IMR-90 (cell line): ENCODE measurements at regions not wholly inside any gene's neighbourhood (a gene's known extent, or its start where the extent isn't known, plus 50 kb on each side); places are given as distances from the start of the nearest gene placed in this dataset.

Experiments
- ATAC-seq: fragments of 200-7000 bp; cut with Tn5 transposase; 2 replicates; pipeline ENCODE4 v1.9.1; 2020; ENCODE audit warnings: low read depth, mild to moderate bottlenecking, moderate library complexity
- BruUV-seq: library from RNA; stranded (reverse); fragments of 400-500 nt; replicated peaks from 2 replicates; lab custom pipeline; 2021; lab: Mats Ljungman, UMichigan
- CTCF ChIA-PET: fragments of 300-600 bp; formaldehyde crosslinking; extraction: SDS; loops from one replicate; lab custom pipeline; 2021; ENCODE audit warnings: antibody characterized with exemption; lab: Yijun Ruan, JAX
- POLR2A ChIA-PET: fragments of 300-600 bp; sonication (Branson Sonifier 250); formaldehyde crosslinking; loops from one replicate; lab custom pipeline; 2022; ENCODE audit warnings: antibody characterized with exemption; ENCODE audit not compliant: unreplicated experiment; lab: Charles Lee
- DNase-seq: peaks from one replicate; pipeline ENCODE4 v3.0.0; 2013
- H2AFZ ChIP-seq: replicated peaks from 2 replicates; pipeline ENCODE3; 2013; ENCODE audit warnings: low read length, mild to moderate bottlenecking; ENCODE audit not compliant: poor library complexity
- H2AK5ac ChIP-seq: 2 replicates; pipeline ENCODE4 v1.6.1; 2013; ENCODE audit warnings: low read depth, low read length, inconsistent platforms
- H2AK9ac ChIP-seq: replicated peaks from 2 replicates; pipeline ENCODE3; 2013; ENCODE audit warnings: mild to moderate bottlenecking, low read depth, low read length, moderate library complexity; ENCODE audit not compliant: poor library complexity
- H2BK120ac ChIP-seq: 2 replicates; pipeline ENCODE4 v1.6.1; 2013; ENCODE audit warnings: low read depth, low read length, inconsistent platforms
- H2BK15ac ChIP-seq: 3 replicates; pipeline ENCODE4 v1.6.1; 2013; ENCODE audit warnings: low read depth, low read length, inconsistent platforms
- H2BK20ac ChIP-seq: 2 replicates; pipeline ENCODE4 v1.6.1; 2013; ENCODE audit warnings: low read depth, mild to moderate bottlenecking, inconsistent platforms, low read length, moderate library complexity
- H2BK5ac ChIP-seq: 2 replicates; pipeline ENCODE4 v1.6.1; 2013; ENCODE audit warnings: mild to moderate bottlenecking, low read depth, low read length, inconsistent platforms; ENCODE audit not compliant: poor library complexity, severe bottlenecking
- H3K14ac ChIP-seq: replicated peaks from 2 replicates; pipeline ENCODE4 v1.6.1; 2013; ENCODE audit warnings: low read depth, low read length, inconsistent platforms
- H3K18ac ChIP-seq: 2 replicates; pipeline ENCODE4 v1.6.1; 2013; ENCODE audit warnings: low read depth, low read length, control low read depth
- H3K23ac ChIP-seq: 2 replicates; pipeline ENCODE4 v1.6.1; 2013; ENCODE audit warnings: low read depth, low read length, inconsistent platforms
- H3K27ac ChIP-seq: 2 replicates; pipeline ENCODE4 v1.5.1; 2013; ENCODE audit warnings: mild to moderate bottlenecking, control low read depth, low read length; ENCODE audit not compliant: insufficient read depth
- H3K27me3 ChIP-seq: 2 replicates; pipeline ENCODE4 v1.6.1; 2013; ENCODE audit warnings: low read length; ENCODE audit not compliant: control insufficient read depth, insufficient read depth
- H3K36me3 ChIP-seq: 2 replicates; pipeline ENCODE4 v1.6.1; 2013; ENCODE audit warnings: low read length, mixed read lengths; ENCODE audit not compliant: control insufficient read depth, insufficient read depth
- H3K4ac ChIP-seq: 2 replicates; pipeline ENCODE4 v1.6.1; 2013; ENCODE audit warnings: low read depth, low read length, inconsistent platforms
- H3K4me1 ChIP-seq: 2 replicates; pipeline ENCODE4 v1.6.1; 2013; ENCODE audit warnings: low read length, mixed read lengths; ENCODE audit not compliant: control insufficient read depth, insufficient read depth
- H3K4me2 ChIP-seq: 2 replicates; pipeline ENCODE4 v1.6.1; 2013; ENCODE audit warnings: low read depth, mild to moderate bottlenecking, control low read depth, low read length, moderate library complexity
- H3K4me3 ChIP-seq: 2 replicates; pipeline ENCODE4 v1.5.1; 2013; ENCODE audit warnings: low read depth, mild to moderate bottlenecking, control low read depth, low read length, moderate library complexity; ENCODE audit not compliant: insufficient read depth
- H3K56ac ChIP-seq: 2 replicates; pipeline ENCODE4 v1.6.1; 2013; ENCODE audit warnings: low read length, inconsistent platforms; ENCODE audit not compliant: insufficient read depth; ENCODE audit errors: extremely low read depth
- H3K79me1 ChIP-seq, 2 experiments: 2 replicates each; pipeline ENCODE4 v1.6.1; 2013; ENCODE audit warnings: low read length in 2 of 2, inconsistent platforms in 1 of 2, low read depth in 1 of 2
- H3K9ac ChIP-seq: 2 replicates; pipeline ENCODE4 v1.6.1; 2013; ENCODE audit warnings: low read depth, low read length, control low read depth
- H3K9me1 ChIP-seq: 2 replicates; pipeline ENCODE4 v1.6.1; 2013; ENCODE audit warnings: low read length, inconsistent platforms; ENCODE audit not compliant: insufficient read depth
- H3K9me3 ChIP-seq: 2 replicates; pipeline ENCODE4 v1.6.1; 2013; ENCODE audit warnings: low read length; ENCODE audit not compliant: control insufficient read depth, insufficient read depth
- H4K20me1 ChIP-seq: 2 replicates; pipeline ENCODE4 v1.6.1; 2013; ENCODE audit warnings: low read length, inconsistent platforms; ENCODE audit not compliant: insufficient read depth
- H4K5ac ChIP-seq: 2 replicates; pipeline ENCODE4 v1.6.1; 2013; ENCODE audit warnings: mild to moderate bottlenecking, low read depth, low read length, control low read depth
- H4K8ac ChIP-seq, 2 experiments: 2 replicates each; pipeline ENCODE4 v1.6.1; 2013; ENCODE audit warnings: low read depth in 2 of 2, low read length in 2 of 2, control low read depth in 1 of 2, inconsistent platforms in 1 of 2
- H4K91ac ChIP-seq: 2 replicates; pipeline ENCODE4 v1.6.1; 2013; ENCODE audit warnings: low read depth, low read length, inconsistent platforms; ENCODE audit not compliant: insufficient read depth
- CEBPB ChIP-seq: IDR thresholded peaks from 2 replicates; pipeline ENCODE4 v1.6.1; 2012; ENCODE audit warnings: low read depth, low read length, improper control_type of control experiment
- FOS ChIP-seq: fragments of 150-350 bp; IDR thresholded peaks from 2 replicates; pipeline ENCODE4 v1.6.1; 2016; ENCODE audit warnings: low read depth, low read length
- MAFK ChIP-seq: IDR thresholded peaks from 2 replicates; pipeline ENCODE4 v1.6.1; 2012; ENCODE audit warnings: low read depth, low read length, improper control_type of control experiment
- MXI1 ChIP-seq: IDR thresholded peaks from 2 replicates; pipeline ENCODE4 v1.6.1; 2012; ENCODE audit warnings: low read depth, mild to moderate bottlenecking, low read length, moderate library complexity, borderline replicate concordance
- POLR2A ChIP-seq: IDR thresholded peaks from 2 replicates; pipeline ENCODE4 v1.6.1; 2012; ENCODE audit warnings: mild to moderate bottlenecking, low read depth, low read length
- RAD21 ChIP-seq: IDR thresholded peaks from 2 replicates; pipeline ENCODE4 v1.6.1; 2012; ENCODE audit warnings: low read length, improper control_type of control experiment
- RFX5 ChIP-seq: IDR thresholded peaks from 2 replicates; pipeline ENCODE4 v1.8.0; 2012; ENCODE audit warnings: low read depth, mild to moderate bottlenecking, low read length, moderate library complexity
- WGBS, 2 experiments: methylation state at CpG; one replicate each; pipeline versions ENCODE4 v1.1.5 to v1.1.7; 2013; ENCODE audit warnings: missing lambda C conversion rate in 2 of 2; ENCODE audit not compliant: insufficient read length in 1 of 2; ENCODE audit errors: extremely low coverage in 2 of 2; 5-methylcytosine and 5-hydroxymethylcytosine counted together
- dilution Hi-C: fragments of 300-500 bp; cut with HindIII; formaldehyde crosslinking; loops from one replicate; pipeline ENCODE4 v1.14.3; 2018; ENCODE audit warnings: low sequenced_read_pairs; ENCODE audit not compliant: unreplicated experiment
- in situ Hi-C: fragments of 300-500 bp; cut with MboI; formaldehyde crosslinking; loops from 3 replicates; pipeline ENCODE4 v1.14.3; 2019; ENCODE audit warnings: low sequenced_read_pairs, inconsistent platforms, mixed read lengths
- intact Hi-C: fragments of 100-400 bp; cut with micrococcal nuclease; formaldehyde crosslinking; loops from 2 replicates; pipeline ENCODE4 v1.10.0; 2022

GRCh38 chr1:214208460-214208859 is 72.5 kb upstream of the SMYD2 start:
- no peak overlapping the region for H3K23ac ChIP-seq
- TF ChIP-seq CEBPB, result no peak
- no peak for TF ChIP-seq RFX5
- no peak for TF ChIP-seq MXI1
- TF ChIP-seq FOS, result no peak
- no peak for TF ChIP-seq RAD21
- no peak for TF ChIP-seq POLR2A
- peak; percentile 87 for TF ChIP-seq MAFK
- no peaks in the 10 kb centered on the region for H3K9me1 ChIP-seq
- peak overlapping the region; percentile 48 for H2AFZ ChIP-seq
- intact Hi-C loops, result no loop called here
- H3K4me2 ChIP-seq, result no peak overlapping the region
- no peaks in the 10 kb centered on the region for H3K36me3 ChIP-seq
- no peak overlapping the region for H2BK5ac ChIP-seq
- no peaks in the 10 kb centered on the region for H4K20me1 ChIP-seq
- dilution Hi-C loops, result no loop called here
- ChIA-PET CTCF (interaction anchor here (1.2 kb wide), 1 partner anchor 52 kb away, joined by 4 read pairs; no protein-coding TSS in a partner anchor), POLR2A (no interaction called here)
- H3K4me3 ChIP-seq, result no peak overlapping the region
- H4K91ac ChIP-seq, result no peak overlapping the region
- no peak for DNase-seq
- no peak overlapping the region for H3K27ac ChIP-seq
- in situ Hi-C loops, result no loop called here
- no peak overlapping the region for H3K14ac ChIP-seq
- H3K9me3 ChIP-seq, result no peaks in the 10 kb centered on the region
- H3K18ac ChIP-seq, result no peak overlapping the region
- H2AK9ac ChIP-seq, result no peak overlapping the region
- no peak overlapping the region for H3K4ac ChIP-seq
- no peak overlapping the region for H2BK120ac ChIP-seq
- BruUV-seq, result no TSS peak
- no peak overlapping the region for H2BK20ac ChIP-seq
- no peak overlapping the region for H2AK5ac ChIP-seq
- no peak overlapping the region for H2BK15ac ChIP-seq
- no peaks in the 10 kb centered on the region for H3K79me1 ChIP-seq
- H3K56ac ChIP-seq, result no peak overlapping the region
- no peak for ATAC-seq
- 80% methylated on average over 2 of the region's 14 CpGs; no CpG with 5 or more reads in 1 of the 2 experiments for WGBS, 2 experiments
- no peak overlapping the region for H3K9ac ChIP-seq
- no peak overlapping the region for H4K8ac ChIP-seq
- peaks cover 30% of the 10 kb centered on the region for H3K27me3 ChIP-seq
- H3K4me1 ChIP-seq, result no peaks in the 10 kb centered on the region
- H4K5ac ChIP-seq, result no peak overlapping the region
